Midbrain (tissue), 1 donor: ENCODE measurements at regions not wholly inside any gene's neighbourhood (a gene's known extent, or its start where the extent isn't known, plus 50 kb on each side); places are given as distances from the start of the nearest gene placed in this dataset.
"Not testable (repeated sequence)": the region's sequence is repeated elsewhere in the genome, so short reads cannot be mapped to it uniquely, and the experiment has no call there.

Experiments used
- DNase-seq: peaks from one replicate; lab custom pipeline; 2025; lab: John Stamatoyannopoulos, UW

DNA sequence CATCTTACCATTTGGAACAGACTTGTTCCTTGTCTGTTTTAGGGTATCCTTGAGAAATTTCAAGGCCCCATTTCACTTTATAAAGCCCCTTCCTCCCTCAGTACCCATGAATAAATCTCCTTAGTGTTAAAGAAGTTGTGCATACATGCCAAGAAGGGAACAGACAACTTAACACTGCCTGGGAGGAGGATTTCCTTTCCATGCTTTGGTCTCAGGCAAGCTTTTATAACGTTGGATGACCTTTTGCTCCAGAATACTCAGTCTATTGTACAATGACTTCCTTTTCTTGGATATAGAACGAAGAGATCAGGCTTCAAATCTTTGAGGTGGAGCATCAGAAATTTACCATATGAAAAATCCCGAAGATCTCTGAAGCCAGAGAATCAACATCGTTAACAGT, 551.4 kb downstream of the PRKD1 start:
- no peak for DNase-seq

DNA sequence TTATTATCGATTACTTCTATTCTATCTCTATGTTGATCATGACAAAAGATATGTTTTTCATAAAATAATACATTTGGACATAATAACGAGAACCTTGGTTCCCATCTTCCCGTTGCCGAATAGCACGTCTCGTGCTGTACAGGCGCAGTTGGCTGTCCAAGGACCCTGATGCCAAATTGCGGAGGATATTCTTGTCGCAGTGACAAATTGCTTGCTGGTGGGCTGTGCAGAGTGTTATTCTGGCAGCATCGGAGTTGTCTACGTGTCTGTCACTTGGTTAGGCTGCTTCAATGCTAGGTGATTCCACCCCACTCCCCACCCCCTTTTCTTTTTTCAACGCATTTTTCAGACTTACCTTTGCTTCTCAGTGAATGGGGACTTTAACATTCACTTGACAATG, 546.8 kb downstream of the PRKD1 start:
- no peak for DNase-seq

DNA sequence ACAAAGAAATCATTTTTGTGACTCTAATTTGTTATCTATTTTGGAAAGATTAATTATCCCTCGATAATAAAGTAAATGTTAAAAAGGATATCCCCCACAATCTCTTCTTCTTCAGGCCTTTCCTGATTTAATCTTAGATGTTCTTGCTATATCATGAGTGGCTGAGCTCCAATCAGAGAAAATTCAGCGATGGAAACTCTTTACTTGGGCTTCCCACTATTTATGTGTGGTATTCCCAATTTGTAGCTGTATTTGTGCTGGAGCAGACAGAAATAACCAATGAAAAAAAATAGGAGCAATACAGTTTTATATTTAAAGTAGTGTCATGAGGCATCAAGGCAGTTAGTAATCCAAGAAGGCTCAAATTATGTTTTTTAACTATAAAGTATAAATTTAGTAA, 539.1 kb downstream of the PRKD1 start:
- DNase-seq = no peak

DNA sequence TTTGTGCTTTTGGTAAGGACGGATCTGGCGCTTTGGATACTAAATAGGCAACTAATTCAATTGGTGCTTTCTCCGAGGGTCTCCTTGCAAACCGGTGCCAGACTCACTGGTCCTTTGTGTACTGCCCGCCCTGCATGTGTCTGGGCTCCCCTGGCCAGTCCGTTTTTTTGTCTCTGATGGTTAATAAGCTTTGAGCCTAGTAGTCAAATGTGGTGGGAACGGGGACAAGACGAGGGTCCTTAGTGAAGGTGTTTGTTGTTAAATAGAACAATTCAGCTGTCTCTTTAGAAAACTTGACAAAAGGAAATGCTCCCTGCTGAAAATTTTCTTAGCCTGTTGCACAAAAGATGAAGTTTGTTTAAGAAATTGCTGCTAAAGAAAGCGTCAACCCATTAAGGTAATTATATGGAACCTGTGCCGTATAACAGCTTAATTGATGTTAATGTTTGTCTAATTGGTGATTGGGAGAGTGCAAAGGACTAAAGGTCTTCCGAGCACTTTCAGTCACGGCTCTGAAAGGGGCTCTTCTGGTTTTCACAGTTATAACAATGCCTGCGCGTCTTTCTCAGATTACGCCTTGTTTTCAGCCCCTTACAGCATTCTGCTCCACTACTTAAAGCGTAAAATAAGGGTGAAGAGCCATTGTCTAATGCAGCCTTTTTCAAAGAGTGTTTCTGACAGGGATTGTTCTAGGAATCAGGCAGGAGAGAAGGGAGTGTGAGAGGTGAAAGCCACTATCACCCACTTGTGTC, 537.4 kb downstream of the PRKD1 start:
- DNase-seq = no peak

DNA sequence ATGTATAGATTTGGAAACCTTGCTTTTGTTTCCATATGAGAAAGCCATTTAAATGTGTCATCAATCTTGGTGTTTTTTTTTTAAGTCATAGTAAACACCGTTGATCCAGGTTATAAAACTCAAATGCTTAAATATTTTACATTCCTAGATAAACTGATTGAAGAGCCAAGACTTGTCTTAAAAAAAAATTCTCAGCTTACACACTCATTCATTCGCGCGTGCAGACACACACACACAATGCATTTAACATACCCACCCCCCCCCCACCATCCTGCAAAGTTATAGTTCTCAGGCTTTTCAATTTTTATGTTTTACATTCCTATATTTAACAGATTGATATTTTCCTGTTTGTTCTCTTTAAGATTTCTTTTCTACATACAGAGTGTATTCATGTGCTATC, 536.4 kb downstream of the PRKD1 start:
- DNase-seq = no peak

DNA sequence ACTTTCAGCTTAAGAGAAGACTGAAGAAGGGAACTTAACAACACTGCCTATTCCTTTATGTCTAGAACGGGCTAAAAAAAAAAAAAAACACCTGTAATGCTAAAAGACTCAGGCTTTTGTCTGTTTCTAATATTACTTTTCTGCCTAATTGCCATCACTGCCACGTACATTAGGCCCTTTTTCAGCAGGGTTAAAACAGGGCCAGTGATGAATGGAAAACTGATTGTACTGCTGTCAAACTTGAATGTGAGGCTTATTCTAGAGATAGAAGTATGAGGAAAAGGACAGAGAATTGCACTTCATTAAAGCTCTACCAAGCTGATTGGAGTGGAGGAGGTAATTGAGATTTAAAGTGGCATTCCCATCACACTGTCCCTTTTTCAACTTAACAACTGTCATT, 535.8 kb downstream of the PRKD1 start:
- DNase-seq = no peak

DNA sequence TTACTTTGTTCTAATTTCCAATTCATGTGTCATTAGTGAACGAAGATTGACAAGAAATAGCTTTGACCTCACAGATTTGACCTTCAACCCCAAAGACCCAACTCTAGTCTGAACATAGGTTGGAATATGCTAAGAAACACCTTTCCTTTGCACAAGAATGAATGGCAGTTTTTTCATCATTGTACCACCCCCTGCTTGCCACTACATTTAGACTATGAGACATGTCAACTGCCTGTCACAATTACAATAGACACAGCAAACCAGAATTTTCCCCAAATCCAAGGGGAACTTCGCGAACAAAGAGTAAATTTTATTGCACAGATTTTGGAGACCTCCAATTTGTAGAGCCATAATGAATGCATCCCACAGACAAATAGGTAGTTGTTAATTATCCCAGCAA, 535.4 kb downstream of the PRKD1 start:
- DNase-seq = no peak

DNA sequence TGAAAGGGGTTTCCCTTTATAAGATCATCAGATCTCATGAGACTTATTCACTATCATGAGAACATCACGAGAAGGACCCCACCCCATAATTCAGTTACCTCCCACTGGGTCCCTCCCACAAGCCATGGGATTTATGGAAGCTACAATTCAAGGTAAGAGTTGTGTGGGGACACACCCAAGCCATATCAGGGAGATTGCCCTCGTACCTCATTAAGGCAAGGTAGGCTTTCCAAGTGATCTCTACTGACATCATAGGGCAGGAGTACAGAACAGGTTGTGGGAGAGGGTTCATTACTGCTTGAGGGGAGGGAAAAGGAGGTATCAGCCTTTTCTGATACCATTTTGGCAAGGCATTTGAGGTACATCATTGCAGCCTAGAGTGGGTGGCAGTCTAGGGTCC, 524.6 kb downstream of the PRKD1 start:
- DNase-seq = no peak

DNA sequence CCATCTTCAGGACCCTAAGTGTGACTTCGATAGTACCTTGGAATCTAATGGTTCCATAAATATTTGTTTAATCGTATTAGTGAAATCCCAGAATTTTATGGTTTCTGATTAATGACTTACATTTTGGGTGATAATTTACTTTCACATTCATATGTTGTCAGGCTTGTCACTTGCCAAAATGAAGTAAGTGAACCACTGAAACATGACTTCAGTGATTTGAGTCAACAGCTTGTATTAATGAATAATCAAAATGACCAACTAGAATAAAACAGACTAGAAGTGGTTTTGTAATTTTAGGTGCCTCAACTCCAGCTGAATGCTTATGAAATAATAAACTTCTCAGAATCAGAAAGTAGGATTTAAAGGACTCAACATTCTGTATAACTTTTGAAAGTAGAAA, 517.1 kb downstream of the PRKD1 start:
- DNase-seq = no peak

DNA sequence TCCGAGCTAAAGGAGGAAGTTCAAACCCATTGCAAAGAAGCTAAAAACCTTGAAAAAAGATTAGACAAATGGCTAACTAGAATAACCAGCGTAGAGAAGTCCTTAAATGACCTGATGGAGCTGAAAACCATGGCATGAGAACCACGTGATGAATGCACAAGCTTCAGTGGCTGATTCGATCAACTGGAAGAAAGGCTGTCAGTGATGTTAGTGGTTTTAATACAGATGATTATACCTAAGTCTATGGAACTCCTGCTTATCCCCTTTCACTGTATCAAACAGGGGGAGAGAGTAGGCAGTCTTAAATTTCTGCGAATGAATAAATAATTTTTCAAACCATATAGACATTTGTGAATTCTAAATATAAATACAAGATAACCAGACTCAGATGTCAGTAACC, 512.7 kb downstream of the PRKD1 start:
- DNase-seq = not testable (repeated sequence)

DNA sequence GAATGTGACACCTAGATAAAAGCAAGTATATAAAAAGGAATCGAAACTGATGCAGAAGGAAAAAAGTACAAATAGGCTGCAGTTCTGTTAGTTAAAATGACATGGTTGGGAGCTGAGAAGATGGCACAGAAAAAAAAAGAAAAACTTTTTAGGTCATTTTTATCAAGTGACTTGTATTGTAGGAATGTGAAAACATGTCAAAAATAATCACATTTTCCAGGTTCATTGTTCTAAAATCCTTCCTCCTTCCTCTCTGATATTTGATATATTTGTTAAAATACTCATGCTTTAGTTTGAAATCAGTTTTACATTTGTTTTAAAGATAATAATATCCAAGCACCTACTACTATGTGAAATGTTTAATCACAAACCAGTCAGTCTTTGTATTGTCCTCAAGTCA, 507.9 kb downstream of the PRKD1 start:
- no peak for DNase-seq

DNA sequence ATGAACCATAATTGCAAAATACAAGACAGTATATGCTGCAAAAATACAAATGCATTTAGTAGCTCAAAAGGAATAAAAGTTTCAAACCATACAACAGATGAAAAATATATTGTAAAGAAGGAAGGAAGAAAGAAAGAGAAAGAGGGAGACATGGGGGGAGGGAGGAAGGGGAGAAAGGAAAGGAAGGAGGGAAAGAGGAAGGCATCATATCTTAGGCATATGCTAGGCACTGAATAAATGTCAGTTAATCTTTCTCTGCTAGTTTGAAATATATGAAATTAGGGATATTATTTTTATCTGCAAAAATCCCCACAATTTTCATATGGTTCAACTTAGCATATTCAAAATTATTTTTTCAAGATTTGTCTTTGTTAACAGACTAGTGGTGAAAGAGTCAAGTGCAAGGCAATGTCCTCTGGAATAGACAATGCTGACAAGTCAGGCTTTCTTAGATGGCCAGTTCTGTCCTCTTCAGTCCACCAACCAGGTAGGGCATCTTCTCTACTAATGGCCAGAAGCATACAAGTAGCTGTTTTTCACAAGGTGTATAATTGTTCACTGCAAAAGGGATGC, 506.4 kb downstream of the PRKD1 start:
- DNase-seq = no peak

DNA sequence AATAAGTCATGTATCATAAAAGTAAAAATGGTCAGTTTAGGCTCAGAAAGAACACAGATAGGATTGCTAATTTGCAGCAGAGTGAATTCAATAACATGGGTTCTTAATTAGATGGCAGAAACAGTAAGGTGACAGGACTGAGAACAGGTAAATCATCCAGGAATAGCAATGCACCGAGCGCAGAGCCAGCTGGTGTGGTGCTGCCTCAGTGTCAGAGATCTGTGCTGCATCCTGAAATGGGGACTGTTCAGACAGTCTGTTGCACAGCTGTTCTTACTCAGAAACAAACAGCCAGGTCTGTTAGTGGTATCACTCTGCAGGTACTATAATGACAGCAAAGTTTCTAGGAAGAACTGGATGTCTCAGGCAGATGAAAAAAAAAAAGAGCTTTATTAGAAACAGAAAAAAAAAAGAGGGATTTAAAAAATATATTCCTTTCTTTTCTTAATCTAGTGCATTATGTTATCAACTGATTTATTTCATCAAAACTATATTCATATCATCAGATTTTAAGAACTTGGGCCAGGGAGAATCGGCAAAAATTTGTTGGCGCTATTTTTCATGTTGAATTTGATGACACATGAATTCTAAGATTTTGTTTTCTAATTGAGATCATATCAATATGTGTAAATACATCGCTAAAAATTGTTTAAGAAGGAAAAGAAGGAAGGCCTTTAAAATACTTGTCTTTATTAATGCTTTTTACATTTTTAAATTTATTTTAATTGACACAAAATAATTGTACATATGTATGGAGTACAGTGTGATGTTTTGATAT, 501.8 kb downstream of the PRKD1 start:
- no peak for DNase-seq

DNA sequence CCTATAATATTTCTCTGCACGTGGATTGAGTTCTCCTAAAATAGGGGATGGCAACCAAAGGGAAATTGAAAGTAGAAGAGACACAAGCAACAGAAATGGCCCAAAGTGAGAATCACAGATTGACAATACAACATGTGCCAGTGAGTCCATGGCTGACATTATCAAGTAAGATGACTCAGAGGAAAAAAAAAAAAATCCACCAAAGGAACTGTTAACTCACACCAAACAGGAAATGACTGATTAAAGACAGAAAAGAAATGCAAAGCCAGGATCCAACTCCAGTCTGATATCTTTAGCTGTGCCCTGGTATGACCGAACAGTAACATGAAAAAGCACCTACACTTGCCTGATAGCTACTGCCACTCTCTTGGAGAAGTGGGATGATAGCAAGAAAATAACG, 485.0 kb downstream of the PRKD1 start:
- no peak for DNase-seq

DNA sequence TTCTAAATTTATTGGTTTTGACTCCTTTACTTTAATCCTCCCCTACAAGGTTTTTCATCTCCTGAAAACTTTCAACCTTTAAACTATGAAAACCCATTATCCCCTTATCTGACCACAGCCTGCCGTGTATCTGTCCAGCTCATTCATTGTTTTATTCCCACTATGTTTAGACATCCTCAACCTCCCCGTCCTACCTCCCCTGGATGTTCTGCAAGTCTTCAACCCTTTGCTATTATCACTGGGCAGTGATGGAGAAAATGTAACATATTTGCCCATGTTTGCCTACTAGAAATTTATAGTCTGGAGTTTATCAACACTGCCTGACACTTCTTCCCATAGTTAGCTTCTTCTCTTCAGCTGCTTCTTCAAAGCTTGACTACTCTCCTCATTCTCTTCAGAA, 483.4 kb downstream of the PRKD1 start:
- DNase-seq = no peak

DNA sequence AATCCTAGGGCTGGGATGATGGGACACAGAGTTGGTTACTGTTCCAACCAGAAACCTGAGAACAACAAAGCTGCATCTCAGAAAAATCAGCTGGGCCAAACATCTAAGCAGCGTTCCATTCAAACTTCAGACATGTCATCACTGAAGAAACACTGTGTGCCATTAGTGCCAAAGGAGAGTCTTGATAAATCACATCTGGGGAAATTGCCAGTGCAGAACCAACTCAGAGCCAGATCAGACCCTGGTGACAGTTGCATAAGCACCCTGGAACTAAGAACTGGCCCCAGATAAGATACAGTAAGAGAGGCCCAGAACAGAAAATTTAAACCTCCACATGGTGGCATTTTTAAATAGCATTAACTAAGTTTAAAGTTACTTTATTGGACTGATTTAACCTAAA, 482.8 kb downstream of the PRKD1 start:
- DNase-seq = no peak

DNA sequence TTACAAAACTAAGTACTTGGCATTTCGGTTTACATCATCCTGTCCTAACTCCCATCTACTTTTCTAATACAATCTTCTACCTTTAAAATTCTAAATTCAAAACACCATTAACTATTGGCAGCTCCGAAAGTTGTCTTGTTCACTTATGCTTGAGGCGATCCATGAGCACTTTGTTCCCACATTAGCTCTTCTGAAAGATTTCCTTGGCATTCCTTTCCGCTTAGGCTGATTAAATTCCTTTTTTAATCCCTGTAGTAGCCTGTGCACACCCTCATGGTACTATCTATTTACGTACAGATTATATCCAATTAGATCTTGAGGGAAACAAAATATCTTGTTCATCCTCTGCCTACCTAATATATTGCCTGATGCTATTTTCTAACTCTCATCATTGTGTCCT, 480.7 kb downstream of the PRKD1 start:
- no peak for DNase-seq

DNA sequence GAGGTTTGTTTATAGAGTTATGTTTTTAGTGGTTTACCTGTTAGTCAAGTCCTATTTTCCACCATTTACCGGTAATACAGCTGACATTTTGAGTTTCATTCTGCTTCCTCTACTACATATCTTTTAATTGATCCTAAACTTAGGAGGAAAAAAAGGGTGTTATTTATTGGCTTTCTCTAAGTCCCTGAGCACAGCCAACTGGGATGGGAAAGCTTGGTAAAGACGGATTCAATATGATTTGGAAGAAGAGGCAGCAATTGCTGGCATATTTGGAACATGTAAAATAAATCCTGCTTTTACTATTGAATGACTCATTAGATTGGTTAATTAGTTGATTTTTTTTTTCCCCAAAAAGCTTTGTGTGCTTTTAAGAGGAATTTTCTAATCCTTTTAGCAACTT, 475.7 kb downstream of the PRKD1 start:
- no peak for DNase-seq

DNA sequence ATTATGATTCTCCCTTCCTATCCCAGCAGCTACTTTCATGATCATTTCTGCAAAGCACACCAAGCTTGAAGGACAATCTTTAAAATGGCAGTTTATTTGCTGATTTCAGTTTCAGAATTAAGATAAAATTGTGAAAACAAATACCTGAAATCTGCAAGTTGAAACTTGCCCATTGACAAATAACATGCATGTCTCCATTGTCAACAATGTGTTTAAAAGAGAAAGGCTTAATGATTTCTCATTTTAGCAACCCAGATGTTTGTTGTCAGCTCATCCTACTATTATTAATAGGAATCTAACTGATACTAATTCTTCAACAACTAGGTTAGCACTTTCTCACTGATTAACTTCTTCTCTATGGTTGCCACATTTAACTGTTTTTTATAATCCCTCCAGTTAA, 474.6 kb downstream of the PRKD1 start:
- DNase-seq = no peak

DNA sequence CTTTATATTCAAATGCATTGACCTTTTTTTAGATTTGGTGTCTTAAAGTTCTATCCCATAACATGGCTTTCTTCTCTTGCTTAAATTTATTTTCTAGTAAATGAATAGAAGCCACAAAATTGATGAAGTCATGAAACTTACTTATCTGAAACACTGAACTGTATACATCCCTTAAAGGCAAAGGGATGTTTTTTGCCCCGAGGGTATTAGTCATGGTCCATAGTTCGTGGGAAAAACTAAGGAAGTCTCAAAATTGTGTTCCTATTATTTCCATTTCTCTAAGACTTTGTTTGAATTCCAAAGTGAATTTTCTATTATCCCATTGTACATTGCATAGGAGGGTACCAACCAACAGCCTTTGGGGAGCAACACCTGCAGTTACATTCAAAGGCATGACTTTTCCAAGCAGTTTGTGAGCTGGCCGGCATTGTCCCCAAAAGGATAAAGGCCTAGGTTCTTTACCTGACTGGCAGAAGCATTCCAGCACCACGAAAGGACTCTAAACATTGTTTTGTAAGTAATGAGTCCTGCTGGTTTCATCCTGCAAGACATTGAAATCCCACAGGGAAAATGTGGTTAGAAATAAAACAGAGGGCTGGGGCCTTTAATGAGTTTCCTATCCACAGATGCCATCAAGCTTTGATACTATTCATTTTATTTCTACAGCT, 473.5 kb downstream of the PRKD1 start:
- no peak for DNase-seq

DNA sequence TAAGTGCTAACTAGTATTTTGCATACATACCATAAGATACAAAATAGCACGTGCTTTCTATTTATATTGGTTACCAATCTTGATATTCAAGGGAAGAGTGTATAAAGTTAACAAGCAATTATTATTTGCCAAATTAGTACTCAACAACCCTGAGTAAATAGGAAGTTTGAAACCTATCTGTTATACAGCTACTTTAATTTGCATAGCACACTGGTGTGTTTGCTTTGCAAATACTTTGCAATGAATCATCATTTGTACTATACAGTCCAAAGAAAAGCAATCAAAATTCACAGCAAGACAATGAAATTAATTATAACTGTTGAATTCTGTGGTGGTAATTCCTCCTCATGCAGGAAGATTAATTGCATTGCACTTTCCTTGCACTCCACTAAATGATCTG, 469.1 kb downstream of the PRKD1 start:
- DNase-seq = no peak

DNA sequence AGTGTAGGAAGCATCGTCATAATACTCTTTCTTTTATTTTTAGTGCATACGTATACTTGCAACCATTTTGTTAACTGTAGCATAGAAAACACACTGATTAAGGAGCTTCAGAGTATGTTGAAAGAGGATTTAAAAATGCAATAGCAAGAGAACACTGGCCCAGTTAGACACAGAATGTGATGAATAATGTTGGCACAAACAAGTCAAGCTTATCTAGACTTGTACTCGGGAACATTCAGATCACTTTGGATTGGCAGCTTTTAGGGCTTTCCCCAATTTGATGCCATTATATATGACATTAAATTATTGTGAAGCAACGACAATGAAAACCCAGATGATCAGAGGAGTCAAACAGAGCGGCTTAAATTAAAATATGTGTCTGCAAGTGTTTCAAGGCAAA, 468.1 kb downstream of the PRKD1 start:
- no peak for DNase-seq
